HG02884 (cell line): ENCODE measurements at regions not wholly inside any gene's neighbourhood (a gene's known extent, or its start where the extent isn't known, plus 50 kb on each side); places are given as distances from the start of the nearest gene placed in this dataset.

Experiments
- ATAC-seq: cut with Tn5 transposase; IDR thresholded peaks from one replicate; pipeline ENCODE4 v1.9.1; 2021; ENCODE audit warnings: mild to moderate bottlenecking, moderate library complexity; ENCODE audit not compliant: unreplicated experiment

- ATAC-seq, result no peak
Measured at GRCh38 chr6:9428421-9429172, 986.3 kb downstream of the TFAP2A start.

GRCh38 chr6:9422138-9422537, 986.8 kb upstream of the SLC35B3 start:
- ATAC-seq, result no peak

GRCh38 chr6:9420316-9421015, 985.1 kb upstream of the SLC35B3 start:
- no peak for ATAC-seq

GRCh38 chr6:9417400-9417799, 982.1 kb upstream of the SLC35B3 start:
- ATAC-seq, result no peak

GRCh38 chr6:9412951-9413559, 977.7 kb upstream of the SLC35B3 start:
- peak; percentile 73 for ATAC-seq

DNA sequence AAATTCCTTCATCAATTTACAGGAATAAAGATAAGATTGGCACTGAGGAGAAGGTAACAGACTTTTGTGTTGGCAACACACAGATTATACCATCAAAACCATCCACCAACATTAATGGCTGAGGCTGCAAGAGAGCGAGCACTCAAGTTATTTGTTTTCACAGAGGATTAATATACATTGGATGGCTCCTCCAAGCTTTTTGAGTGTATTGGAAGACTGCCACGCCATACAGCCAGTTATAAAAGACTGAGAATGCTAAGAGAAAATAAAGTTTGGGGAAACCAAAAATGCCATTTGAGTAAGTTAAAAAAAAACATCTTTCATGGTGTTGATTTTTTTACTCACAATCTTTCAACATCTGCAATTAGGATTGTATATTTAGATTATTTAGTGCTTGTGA, 973.8 kb upstream of the SLC35B3 start:
- ATAC-seq, result no peak

DNA sequence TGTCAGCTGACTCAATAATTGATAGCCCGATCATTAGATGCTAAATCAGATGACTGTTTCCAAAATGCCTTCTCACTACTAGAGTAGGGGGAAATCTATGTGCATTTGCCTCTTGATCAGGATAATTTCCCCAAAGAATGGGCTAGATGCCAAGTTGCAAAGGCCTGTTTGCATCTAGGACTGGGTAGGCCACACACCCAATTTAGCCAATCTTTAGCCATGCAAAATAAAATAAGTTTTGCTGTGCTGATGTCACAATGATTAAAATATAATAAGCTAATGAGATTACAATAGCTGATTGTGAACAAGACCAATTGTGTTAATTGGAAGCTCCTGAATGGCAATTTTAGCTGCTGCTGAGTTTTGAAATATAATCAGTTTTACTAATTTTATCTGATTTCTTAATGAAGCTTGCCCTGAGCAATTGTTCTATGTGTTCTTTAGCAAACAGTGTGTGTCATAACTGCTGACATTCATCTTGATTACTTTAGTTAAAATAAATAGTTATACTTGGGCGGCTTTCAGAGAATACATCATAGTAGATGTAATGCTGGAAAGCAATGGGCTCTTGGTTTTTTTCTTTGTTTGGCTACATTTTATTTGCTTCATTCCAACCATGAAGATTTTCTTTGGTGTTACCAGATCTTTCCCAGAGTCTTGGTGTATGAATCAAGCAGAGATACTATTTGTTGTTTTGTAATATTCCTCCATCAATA, 973.2 kb upstream of the SLC35B3 start:
- no peak for ATAC-seq

DNA sequence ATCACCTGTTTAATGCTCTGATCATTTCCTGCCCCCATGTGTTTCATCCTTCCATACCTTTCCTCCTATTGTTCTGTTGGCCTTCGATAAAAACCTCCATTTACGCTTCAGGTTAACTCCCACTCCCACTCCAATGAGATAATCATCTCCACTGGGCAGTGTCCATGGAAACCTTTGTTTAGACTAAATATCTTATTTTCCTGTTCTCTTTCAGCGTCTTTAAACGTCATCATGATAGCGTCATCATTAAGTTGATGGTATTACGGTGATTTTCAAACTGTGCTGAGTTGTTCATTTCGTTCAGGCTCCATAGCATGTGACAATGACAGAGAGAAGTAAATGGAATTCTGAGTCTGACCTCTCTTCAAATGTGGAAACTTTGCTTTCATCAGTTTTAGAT, 970.5 kb upstream of the SLC35B3 start:
- no peak for ATAC-seq

GRCh38 chr6:9405369-9405768, 970.0 kb upstream of the SLC35B3 start:
- no peak for ATAC-seq

- ATAC-seq, result no peak
Measured at GRCh38 chr6:9404351-9405146, 969.2 kb upstream of the SLC35B3 start.

DNA sequence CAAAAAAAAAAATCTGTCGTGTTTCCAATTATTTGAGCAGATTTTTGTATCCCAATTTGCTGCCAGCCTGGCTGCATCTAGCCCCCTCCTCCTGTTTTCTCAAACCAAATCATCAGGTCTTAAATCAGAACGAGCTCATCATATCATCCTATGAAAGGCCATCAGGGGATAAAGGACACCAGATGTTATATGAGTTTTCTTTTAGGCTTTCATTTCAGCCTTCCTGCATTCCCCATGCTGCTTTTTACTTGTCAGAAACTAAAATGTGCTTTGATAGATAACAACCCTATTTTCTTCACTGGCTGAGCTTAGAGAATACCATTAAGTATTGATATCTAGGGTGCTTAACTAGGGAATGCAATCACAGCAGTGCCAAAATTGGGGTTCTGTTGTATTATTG, 968.4 kb upstream of the SLC35B3 start:
- no peak for ATAC-seq

GRCh38 chr6:9401960-9402359, 966.6 kb upstream of the SLC35B3 start:
- no peak for ATAC-seq

GRCh38 chr6:9399916-9400315, 964.6 kb upstream of the SLC35B3 start:
- ATAC-seq, result no peak

- no peak for ATAC-seq
Measured at GRCh38 chr6:9398767-9399373, 963.5 kb upstream of the SLC35B3 start.

DNA sequence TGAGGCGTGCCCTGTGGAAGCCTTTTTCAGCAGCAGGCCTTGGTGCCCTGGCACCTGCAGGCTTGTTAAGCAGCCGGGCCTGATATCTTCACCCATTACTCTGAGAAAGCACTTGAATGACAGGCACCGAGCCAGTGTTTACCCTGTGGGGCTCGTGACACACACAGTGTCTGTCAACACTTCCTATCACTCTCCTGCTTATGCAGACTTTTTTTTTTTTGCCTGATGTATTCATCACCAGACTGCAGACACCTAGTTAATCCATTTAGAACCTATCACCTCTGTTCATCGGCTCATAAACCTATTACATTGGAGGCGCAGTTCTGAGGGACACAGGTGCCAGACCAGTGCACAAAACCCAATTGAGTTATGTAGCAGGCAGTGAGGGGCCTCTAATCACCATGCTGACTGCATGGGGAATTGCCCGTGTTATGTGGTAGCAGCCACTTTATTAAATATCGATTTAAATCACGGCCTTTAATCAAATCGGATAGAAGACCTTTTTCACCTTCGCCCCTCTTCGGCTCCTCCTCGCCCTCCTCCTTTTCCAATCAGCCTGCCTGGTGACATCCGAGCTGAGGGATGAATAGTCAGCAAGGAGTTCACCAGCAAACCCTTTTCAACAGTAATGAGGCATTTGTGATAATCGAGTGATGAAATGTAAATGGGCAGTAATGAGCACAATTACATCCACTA, 962.9 kb upstream of the SLC35B3 start:
- ATAC-seq, result no peak

- no peak for ATAC-seq
Measured at GRCh38 chr6:9388596-9388995, 953.3 kb upstream of the SLC35B3 start.

DNA sequence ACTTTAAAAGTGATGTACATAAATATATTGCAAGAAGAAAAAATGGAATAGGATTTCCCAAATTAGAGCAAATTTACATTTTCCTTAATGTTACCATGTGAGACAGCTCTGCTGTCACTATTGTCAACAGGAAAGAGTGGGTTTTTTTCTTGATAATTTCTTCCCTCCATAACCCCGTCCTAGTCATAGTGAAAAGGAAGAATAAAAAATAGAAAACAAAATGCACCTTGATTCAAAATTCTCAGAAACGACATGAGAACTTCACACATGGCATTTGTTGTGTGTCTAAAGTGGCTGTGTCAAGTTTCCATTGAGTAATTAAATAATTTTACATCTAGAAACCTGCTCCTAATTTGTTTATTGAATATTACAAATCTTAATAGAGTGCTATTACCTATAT, 945.2 kb upstream of the SLC35B3 start:
- no peak for ATAC-seq

DNA sequence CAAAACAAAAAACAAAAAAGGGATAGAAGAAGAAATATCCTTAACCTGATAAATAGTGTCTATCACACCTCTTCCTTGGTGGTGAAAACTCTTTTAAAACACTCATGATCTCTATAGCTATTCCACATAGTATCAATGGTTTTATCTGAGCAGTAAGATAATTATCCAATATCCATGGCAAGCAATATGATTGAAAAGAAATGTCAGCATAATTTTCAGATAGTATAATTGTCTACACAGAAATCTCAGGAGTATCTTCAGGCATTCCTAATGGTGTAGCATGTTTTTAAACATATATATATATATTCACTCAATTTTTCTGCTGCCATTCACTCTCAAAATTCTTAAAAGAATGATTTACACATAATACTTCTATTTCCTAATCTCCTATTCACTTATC, 938.0 kb upstream of the SLC35B3 start:
- ATAC-seq, result no peak

DNA sequence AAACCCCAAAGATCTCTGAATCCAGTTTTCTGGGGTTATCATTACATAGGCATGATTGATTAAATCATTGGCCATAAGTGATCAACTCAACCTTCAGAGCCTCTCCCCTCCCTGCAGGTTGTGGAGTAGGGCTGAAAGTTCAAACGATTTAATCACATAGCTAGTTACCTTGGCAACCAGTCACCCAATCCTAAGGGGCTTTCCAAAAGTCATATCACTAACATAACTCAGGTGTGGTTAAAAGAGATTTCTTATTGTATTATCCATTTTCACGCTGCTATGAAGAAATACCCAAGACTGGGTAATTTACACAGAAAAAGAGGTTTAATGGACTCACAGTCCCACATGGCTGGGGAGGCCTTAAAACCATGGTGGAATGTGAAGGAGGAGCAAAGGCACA, 935.1 kb upstream of the SLC35B3 start:
- ATAC-seq, result no peak

GRCh38 chr6:9365378-9365777, 930.0 kb upstream of the SLC35B3 start:
- no peak for ATAC-seq
